GM12878 (cell line): ENCODE measurements at regions not wholly inside any gene's neighbourhood (a gene's known extent, or its start where the extent isn't known, plus 50 kb on each side); places are given as distances from the start of the nearest gene placed in this dataset.

Source experiments
- ATAC-seq: fragments of 200-7000 bp; cut with Tn5 transposase; 3 replicates; pipeline ENCODE4 v1.9.1; 2020; ENCODE audit warnings: mild to moderate bottlenecking, moderate library complexity
- BruUV-seq: library from RNA; stranded (reverse); fragments of 400-500 nt; replicated peaks from 2 replicates; lab custom pipeline; 2021; lab: Mats Ljungman, UMichigan
- CTCF ChIA-PET: fragments of 300-600 bp; sonication (Branson Sonifier 250); formaldehyde crosslinking; extraction: SDS; loops from one replicate; lab custom pipeline; 2021; ENCODE audit warnings: inconsistent platforms; lab: Yijun Ruan, JAX
- POLR2A ChIA-PET: fragments of 350-600 bp; formaldehyde crosslinking; extraction: SDS; loops from one replicate; lab custom pipeline; 2021; ENCODE audit warnings: inconsistent platforms; lab: Charles Lee
- RAD21 ChIA-PET: fragments of 300-600 bp; sonication (Branson Sonifier 250); formaldehyde crosslinking; loops from one replicate; lab custom pipeline; 2023; ENCODE audit warnings: antibody characterized with exemption; ENCODE audit not compliant: unreplicated experiment; lab: Charles Lee
- SMC1A ChIA-PET: fragments of 300-600 bp; sonication (Branson Sonifier 250); formaldehyde crosslinking; loops from one replicate; lab custom pipeline; 2023; ENCODE audit not compliant: unreplicated experiment, uncharacterized antibody; lab: Charles Lee
- DNase-seq: peaks from one replicate; pipeline ENCODE4 v3.0.0-alpha.2; 2011; ENCODE audit warnings: low read depth, low spot score
- FAIRE-seq: peaks from 3 replicates; lab custom pipeline; 2011; peaks lifted over from hg19 to GRCh38; lab: Jason Lieb, UNC
- H2AFZ ChIP-seq: 2 replicates; pipeline ENCODE4 v1.6.0; 2011; ENCODE audit warnings: low read depth, low read length, control low read depth; ENCODE audit not compliant: control insufficient read depth
- H3K27ac ChIP-seq: 2 replicates; pipeline ENCODE4 v1.5.1; 2011; ENCODE audit warnings: control low read depth; ENCODE audit not compliant: control insufficient read depth, insufficient read depth
- H3K27me3 ChIP-seq, 2 experiments: replicated peaks in 1 of 2; 2 replicates each; pipeline versions ENCODE4 v1.6.0 to v1.6.1; 2011; ENCODE audit warnings: low read length in 1 of 2; ENCODE audit not compliant: control insufficient read depth in 2 of 2, insufficient read depth in 2 of 2
- H3K36me3 ChIP-seq, 2 experiments: 2 replicates each; pipeline ENCODE4 v1.5.1; 2011; ENCODE audit warnings: low read length in 1 of 2; ENCODE audit not compliant: control insufficient read depth in 2 of 2, insufficient read depth in 2 of 2
- H3K4me1 ChIP-seq: 2 replicates; pipeline ENCODE4 v1.6.1; 2011; ENCODE audit warnings: mild to moderate bottlenecking, low read length, moderate library complexity, mixed read lengths; ENCODE audit not compliant: control insufficient read depth, insufficient read depth
- H3K4me2 ChIP-seq: 2 replicates; pipeline ENCODE4 v1.6.0; 2011; ENCODE audit warnings: control low read depth; ENCODE audit not compliant: control insufficient read depth, insufficient read depth
- H3K4me3 ChIP-seq: fragments of 200-600 bp; sonication (generic); 2 replicates; pipeline ENCODE4 v1.5.1; 2016
- H3K79me2 ChIP-seq: 2 replicates; pipeline ENCODE4 v1.6.0; 2011; ENCODE audit warnings: low read length; ENCODE audit not compliant: control insufficient read depth, insufficient read depth
- H3K9ac ChIP-seq: 2 replicates; pipeline ENCODE4 v1.8.0; 2011; ENCODE audit warnings: low read length, control low read depth, mixed read lengths; ENCODE audit not compliant: control insufficient read depth, insufficient read depth
- H3K9me3 ChIP-seq: replicated peaks from 3 replicates; pipeline ENCODE4 v1.5.1; 2011; ENCODE audit warnings: mild to moderate bottlenecking, low read length; ENCODE audit not compliant: control insufficient read depth, insufficient read depth
- H4K20me1 ChIP-seq: 2 replicates; pipeline ENCODE4 v1.6.0; 2011; ENCODE audit not compliant: control insufficient read depth, insufficient read depth
- CBFB ChIP-seq: IDR thresholded peaks from 2 replicates; pipeline ENCODE4 v1.6.1; 2016; ENCODE audit warnings: antibody characterized with exemption, low read depth
- RAD21 ChIP-seq: IDR thresholded peaks from 2 replicates; pipeline ENCODE4 v1.6.1; 2011; ENCODE audit warnings: mild to moderate bottlenecking, low read depth, low read length, moderate library complexity; ENCODE audit not compliant: insufficient read depth
- SMARCA5 ChIP-seq: fragments of 450-650 bp; IDR thresholded peaks from 2 replicates; pipeline ENCODE4 v1.6.1; 2017; ENCODE audit warnings: mild to moderate bottlenecking
- WRNIP1 ChIP-seq: IDR thresholded peaks from 2 replicates; pipeline ENCODE4 v1.6.1; 2011; ENCODE audit warnings: low read depth, low read length, improper control_type of control experiment, borderline replicate concordance
- ZNF24 ChIP-seq: fragments of 450-650 bp; IDR thresholded peaks from 2 replicates; pipeline ENCODE4 v1.6.1; 2017; ENCODE audit warnings: antibody characterized with exemption, mild to moderate bottlenecking
- ZZZ3 ChIP-seq: IDR thresholded peaks from 2 replicates; pipeline ENCODE4 v1.6.1; 2011; ENCODE audit warnings: low read depth; ENCODE audit not compliant: control insufficient read depth, insufficient read length
- whole genome bisulfite sequencing: methylation state at CpG from one replicate; pipeline ENCODE4 v1.1.6; 2016; ENCODE audit warnings: low lambda C conversion rate; ENCODE audit not compliant: insufficient replicate concordance, insufficient coverage; ENCODE audit errors: missing lambda C conversion rate; 5-methylcytosine and 5-hydroxymethylcytosine counted together
- in situ Hi-C: fragments of 300-500 bp; cut with MboI; formaldehyde crosslinking; loops from 9 replicates; pipeline ENCODE4 v1.14.3; 2018; ENCODE audit warnings: mixed read lengths
- intact Hi-C: fragments of 100-400 bp; cut with micrococcal nuclease; formaldehyde crosslinking; loops from one replicate; pipeline ENCODE4 v1.14.2; 2022; ENCODE audit not compliant: unreplicated experiment
- TF ChIP-seq, protein P1 (sequence below): fragments of 450-650 bp; IDR thresholded peaks from 2 replicates; pipeline ENCODE4 v1.6.1; 2017; ENCODE audit warnings: antibody characterized with exemption, mild to moderate bottlenecking, moderate library complexity
- TF ChIP-seq, protein P2 (sequence below), 3 experiments: IDR thresholded peaks in 2 of 3; conservative IDR thresholded peaks in 1 of 3; 2 replicates each; pipeline ENCODE4 v1.5.1; 2011; ENCODE audit warnings: low read depth in 3 of 3, low read length in 3 of 3, mild to moderate bottlenecking in 3 of 3, control low read depth in 2 of 3, moderate library complexity in 2 of 3, inconsistent platforms in 1 of 3, mixed read lengths in 1 of 3; ENCODE audit not compliant: control insufficient read depth in 2 of 3, insufficient read depth in 1 of 3; ENCODE audit errors: extremely low read depth in 1 of 3

DNA sequence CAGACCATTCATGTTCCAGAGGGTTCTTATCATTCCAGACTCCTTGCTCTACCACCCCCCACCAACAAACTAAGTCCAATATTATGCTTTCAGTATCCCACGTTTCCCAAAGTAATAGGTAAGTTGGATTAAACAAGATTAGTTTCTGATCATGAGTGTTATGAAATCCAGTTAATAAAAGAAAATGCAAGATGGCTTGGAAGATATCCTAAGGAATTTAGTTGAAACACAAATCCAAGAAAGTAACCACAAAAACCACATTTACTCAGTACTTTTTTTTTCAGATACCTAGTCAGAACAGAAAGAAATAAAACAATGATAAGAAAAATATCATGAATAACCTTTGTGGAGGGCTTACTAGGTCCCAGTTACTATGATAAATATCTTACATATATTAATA is 119.4 kb upstream of the MIR17HG start:
- in situ Hi-C loops = no loop called here
- H3K4me1 ChIP-seq = no peaks in the 10 kb centered on the region
- no peaks in the 10 kb centered on the region; a peak in 1 of 4 replicates for H3K27me3 ChIP-seq
- 4% methylated on average over 1 of the region's 1 CpG for WGBS
- no peaks in the 10 kb centered on the region for H4K20me1 ChIP-seq
- CTCF ChIA-PET = interaction anchor here (1.2 kb wide), 1 partner anchor 9 kb away, joined by 3 read pairs; no protein-coding TSS in a partner anchor
- no peak overlapping the region for H2AFZ ChIP-seq
- H3K79me2 ChIP-seq = no peaks in the 10 kb centered on the region
- no peaks in the 10 kb centered on the region for H3K36me3 ChIP-seq
- H3K9ac ChIP-seq = no peak overlapping the region
- POLR2A ChIA-PET = no interaction called here
- H3K27ac ChIP-seq = no peak overlapping the region
- FAIRE-seq (no peak), ATAC-seq (no peak), DNase-seq (no peak)
- no peak overlapping the region for H3K4me3 ChIP-seq
- no peak overlapping the region for H3K4me2 ChIP-seq
- TF ChIP-seq ZNF24 (no peak), SMARCA5 (no peak), RAD21 (no peak), ZZZ3 (no peak), WRNIP1 (no peak), CBFB (no peak)
- TF ChIP-seq, protein P1, sequence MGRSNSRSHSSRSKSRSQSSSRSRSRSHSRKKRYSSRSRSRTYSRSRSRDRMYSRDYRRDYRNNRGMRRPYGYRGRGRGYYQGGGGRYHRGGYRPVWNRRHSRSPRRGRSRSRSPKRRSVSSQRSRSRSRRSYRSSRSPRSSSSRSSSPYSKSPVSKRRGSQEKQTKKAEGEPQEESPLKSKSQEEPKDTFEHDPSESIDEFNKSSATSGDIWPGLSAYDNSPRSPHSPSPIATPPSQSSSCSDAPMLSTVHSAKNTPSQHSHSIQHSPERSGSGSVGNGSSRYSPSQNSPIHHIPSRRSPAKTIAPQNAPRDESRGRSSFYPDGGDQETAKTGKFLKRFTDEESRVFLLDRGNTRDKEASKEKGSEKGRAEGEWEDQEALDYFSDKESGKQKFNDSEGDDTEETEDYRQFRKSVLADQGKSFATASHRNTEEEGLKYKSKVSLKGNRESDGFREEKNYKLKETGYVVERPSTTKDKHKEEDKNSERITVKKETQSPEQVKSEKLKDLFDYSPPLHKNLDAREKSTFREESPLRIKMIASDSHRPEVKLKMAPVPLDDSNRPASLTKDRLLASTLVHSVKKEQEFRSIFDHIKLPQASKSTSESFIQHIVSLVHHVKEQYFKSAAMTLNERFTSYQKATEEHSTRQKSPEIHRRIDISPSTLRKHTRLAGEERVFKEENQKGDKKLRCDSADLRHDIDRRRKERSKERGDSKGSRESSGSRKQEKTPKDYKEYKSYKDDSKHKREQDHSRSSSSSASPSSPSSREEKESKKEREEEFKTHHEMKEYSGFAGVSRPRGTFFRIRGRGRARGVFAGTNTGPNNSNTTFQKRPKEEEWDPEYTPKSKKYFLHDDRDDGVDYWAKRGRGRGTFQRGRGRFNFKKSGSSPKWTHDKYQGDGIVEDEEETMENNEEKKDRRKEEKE = no peak
- TF ChIP-seq, protein P2, sequence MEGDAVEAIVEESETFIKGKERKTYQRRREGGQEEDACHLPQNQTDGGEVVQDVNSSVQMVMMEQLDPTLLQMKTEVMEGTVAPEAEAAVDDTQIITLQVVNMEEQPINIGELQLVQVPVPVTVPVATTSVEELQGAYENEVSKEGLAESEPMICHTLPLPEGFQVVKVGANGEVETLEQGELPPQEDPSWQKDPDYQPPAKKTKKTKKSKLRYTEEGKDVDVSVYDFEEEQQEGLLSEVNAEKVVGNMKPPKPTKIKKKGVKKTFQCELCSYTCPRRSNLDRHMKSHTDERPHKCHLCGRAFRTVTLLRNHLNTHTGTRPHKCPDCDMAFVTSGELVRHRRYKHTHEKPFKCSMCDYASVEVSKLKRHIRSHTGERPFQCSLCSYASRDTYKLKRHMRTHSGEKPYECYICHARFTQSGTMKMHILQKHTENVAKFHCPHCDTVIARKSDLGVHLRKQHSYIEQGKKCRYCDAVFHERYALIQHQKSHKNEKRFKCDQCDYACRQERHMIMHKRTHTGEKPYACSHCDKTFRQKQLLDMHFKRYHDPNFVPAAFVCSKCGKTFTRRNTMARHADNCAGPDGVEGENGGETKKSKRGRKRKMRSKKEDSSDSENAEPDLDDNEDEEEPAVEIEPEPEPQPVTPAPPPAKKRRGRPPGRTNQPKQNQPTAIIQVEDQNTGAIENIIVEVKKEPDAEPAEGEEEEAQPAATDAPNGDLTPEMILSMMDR (IDR thresholded peaks at IDR 0.05 in 2 of 3, conservative IDR thresholded peaks at IDR 0.05 in 1 of 3; ENCODE audit: control insufficient read depth in 2 of 3, extremely low read depth in 1 of 3, insufficient read depth in 1 of 3, low read depth in 3 of 3, low read length in 3 of 3) = no peak
- BruUV-seq = no TSS peak
- SMC1A ChIA-PET = interaction anchor here (0.9 kb wide), 1 partner anchor 11 kb away, joined by 3 read pairs; no protein-coding TSS in a partner anchor
- intact Hi-C loops = no loop called here
- H3K9me3 ChIP-seq = no peaks in the 10 kb centered on the region
- RAD21 ChIA-PET = no interaction called here
